Adrenal gland (tissue), 9 donors: ENCODE measurements at regions not wholly inside any gene's neighbourhood (a gene's known extent, or its start where the extent isn't known, plus 50 kb on each side); places are given as distances from the start of the nearest gene placed in this dataset.

Experiments
- DNase-seq, 7 donors: peaks; one replicate each; pipeline ENCODE4 v3.0.0-alpha.2; 2019 to 2020
- H3K27ac ChIP-seq, 5 donors: fragments of 200-600 bp; sonication (generic) in 4 of 5; 1 replicate in 3 of 5; 2 replicates in 2 of 5; pipeline versions ENCODE4 v1.5.1 to v1.8.0; 2016 to 2020; ENCODE audit warnings: mild to moderate bottlenecking in 1 of 5
- H3K27me3 ChIP-seq: fragments of 200-600 bp; 2 replicates; pipeline ENCODE4 v1.8.0; 2021
- H3K36me3 ChIP-seq, 2 donors: fragments of 200-600 bp; replicated peaks in 1 of 2; 1 replicate in 1 of 2; 2 replicates in 1 of 2; pipeline versions ENCODE4 v1.5.1 to v1.8.0; 2018 to 2022
- H3K4me1 ChIP-seq, 2 donors: fragments of 200-600 bp; replicated peaks in 1 of 2; 1 replicate in 1 of 2; 2 replicates in 1 of 2; pipeline versions ENCODE4 v1.5.1 to v1.8.0; 2018 to 2021
- H3K4me3 ChIP-seq, 4 donors: fragments of 200-600 bp; sonication (generic) in 3 of 4; one replicate each; pipeline ENCODE4 v1.5.1; 2016 to 2018
- H3K9me3 ChIP-seq, 3 donors: fragments of 200-600 bp; sonication (generic) in 1 of 3; replicated peaks in 1 of 3; 1 replicate in 2 of 3; 2 replicates in 1 of 3; pipeline versions ENCODE4 v1.5.1 to v1.8.0; 2016 to 2021
- CTCF ChIP-seq, 6 experiments: fragments of 450-650 bp in 4 of 6; fragments of 200-600 bp in 2 of 6; sonication (generic) in 1 of 6; IDR thresholded peaks; 1 replicate in 5 of 6; 2 replicates in 1 of 6; pipeline versions ENCODE4 v1.5.1 to v1.8.0; 2016 to 2021; ENCODE audit warnings: antibody characterized with exemption in 6 of 6, mild to moderate bottlenecking in 2 of 6, moderate library complexity in 1 of 6
- POLR2A ChIP-seq, 2 donors: fragments of 450-650 bp; IDR thresholded peaks; one replicate each; pipeline ENCODE4 v1.6.1; 2017; ENCODE audit warnings: antibody characterized with exemption in 2 of 2, mild to moderate bottlenecking in 2 of 2, moderate library complexity in 1 of 2
- WGBS, 4 donors: extraction: QIAGEN DNeasy Blood & Tissue Kit in 2 of 4; methylation state at CpG; one replicate each; pipeline versions ENCODE4 v1.1.5 to v1.1.7; 2013 to 2017; 5-methylcytosine and 5-hydroxymethylcytosine counted together
- intact Hi-C, 2 donors: fragments of 100-400 bp; cut with DNase I; formaldehyde crosslinking; loops; one replicate each; pipeline versions ENCODE4 v1.14.1 to v1.15.0; 2022 to 2023
- donor health status: healthy with polysubstance abuse.
- donor health status: Bipolar disorder and iron deficiency.
- donor health status: DM: yes; HTN: yes; CAD: no.
- donor health status: DM: no; HTN: no; CAD: no.
- donor health status: DM: no; HTN: no; CAD: no.

GRCh38 chr5:124292322-124292855 is 454.1 kb downstream of the ZNF608 start:
- no peak for DNase-seq
- WGBS, 4 donors, result 89 to 96% (median 92%) methylated on average over 7 of the region's 7 CpGs
- Histone ChIP-seq H3K27ac (no peak overlapping the region), H3K9me3 (no peaks in the 10 kb centered on the region), H3K27me3 (no peaks in the 10 kb centered on the region), H3K4me3 (no peak overlapping the region), H3K4me1 (peaks cover 0 to 6% of the 10 kb centered on the region in 2 donors), H3K36me3 (no peaks in the 10 kb centered on the region)
- no peak for TF ChIP-seq CTCF (IDR thresholded peaks at IDR 0.05)
- TF ChIP-seq POLR2A (IDR thresholded peaks at IDR 0.05), result no peak
- intact Hi-C loops, result no loop called here

GRCh38 chr5:124289641-124290311 is 456.7 kb downstream of the ZNF608 start:
- 72 to 81% (median 79%) methylated on average over 2 of the region's 2 CpGs for WGBS, 4 donors
- no peak for DNase-seq
- intact Hi-C loops, result no loop called here
- Histone ChIP-seq H3K27me3 (no peaks in the 10 kb centered on the region), H3K4me1 (peaks cover 0 to 6% of the 10 kb centered on the region in 2 donors), H3K36me3 (no peaks in the 10 kb centered on the region), H3K27ac (no peak overlapping the region), H3K4me3 (no peak overlapping the region), H3K9me3 (no peaks in the 10 kb centered on the region)
- no peak for TF ChIP-seq POLR2A (IDR thresholded peaks at IDR 0.05)
- no peak for TF ChIP-seq CTCF (IDR thresholded peaks at IDR 0.05)

GRCh38 chr5:124289130-124289529 is 457.3 kb downstream of the ZNF608 start:
- 49 to 57% (median 53%) methylated on average over 4 of the region's 4 CpGs for WGBS, 4 donors
- DNase-seq, result peak in 5 of 7 donors; percentile 20 to 43 (median 28)
- H3K36me3 ChIP-seq, result no peaks in the 10 kb centered on the region
- H3K27ac ChIP-seq, result no peak overlapping the region
- intact Hi-C loops, result no loop called here
- H3K27me3 ChIP-seq, result no peaks in the 10 kb centered on the region
- H3K9me3 ChIP-seq, result no peaks in the 10 kb centered on the region
- H3K4me3 ChIP-seq, result no peak overlapping the region
- H3K4me1 ChIP-seq, result peaks cover 0 to 6% of the 10 kb centered on the region in 2 donors
- TF ChIP-seq POLR2A (IDR thresholded peaks at IDR 0.05), result no peak
- TF ChIP-seq CTCF (IDR thresholded peaks at IDR 0.05), result no peak

- Histone ChIP-seq H3K9me3 (no peaks in the 10 kb centered on the region), H3K27ac (no peak overlapping the region), H3K36me3 (no peaks in the 10 kb centered on the region), H3K4me1 (peaks cover 0 to 6% of the 10 kb centered on the region in 2 donors), H3K4me3 (no peak overlapping the region), H3K27me3 (no peaks in the 10 kb centered on the region)
- no peak for TF ChIP-seq POLR2A (IDR thresholded peaks at IDR 0.05)
- no peak for TF ChIP-seq CTCF (IDR thresholded peaks at IDR 0.05)
- 92 to 97% (median 93%) methylated on average over 3 of the region's 3 CpGs for WGBS, 4 donors
- intact Hi-C loops, result no loop called here
- no peak for DNase-seq
Measured at GRCh38 chr5:124287813-124288212, 458.6 kb downstream of the ZNF608 start.
